DOHH2 (cell line): ENCODE measurements at regions not wholly inside any gene's neighbourhood (a gene's known extent, or its start where the extent isn't known, plus 50 kb on each side); places are given as distances from the start of the nearest gene placed in this dataset.

Experiments used
- H3F3A ChIP-seq: fragments of 200-600 bp; sonication (generic), shearing (Covaris generic); 2 replicates; pipeline ENCODE4 v1.6.0; 2016; ENCODE audit warnings: antibody characterized with exemption, mild to moderate bottlenecking; ENCODE audit not compliant: control insufficient read depth, insufficient read depth
- H3K27ac ChIP-seq: fragments of 200-600 bp; sonication (generic); 2 replicates; pipeline ENCODE4 v1.5.1; 2014; ENCODE audit warnings: low read depth, mild to moderate bottlenecking, low read length, moderate library complexity
- H3K27me3 ChIP-seq: fragments of 200-600 bp; sonication (generic); 2 replicates; pipeline ENCODE4 v1.6.1; 2014; ENCODE audit warnings: mild to moderate bottlenecking, low read length, mixed read lengths; ENCODE audit not compliant: control insufficient read depth
- H3K36me3 ChIP-seq: fragments of 200-600 bp; sonication (generic); 2 replicates; pipeline ENCODE4 v1.6.1; 2014; ENCODE audit warnings: mild to moderate bottlenecking, low read length, moderate library complexity, mixed read lengths; ENCODE audit not compliant: control insufficient read depth
- H3K4me1 ChIP-seq: fragments of 200-600 bp; sonication (generic); 2 replicates; pipeline ENCODE4 v1.6.1; 2014; ENCODE audit warnings: mild to moderate bottlenecking, low read length, mixed read lengths; ENCODE audit not compliant: control insufficient read depth
- H3K4me2 ChIP-seq: fragments of 200-600 bp; sonication (generic); 2 replicates; pipeline ENCODE4 v1.6.0; 2014; ENCODE audit warnings: mild to moderate bottlenecking, low read length, moderate library complexity
- H3K4me3 ChIP-seq: fragments of 200-600 bp; sonication (generic); 2 replicates; pipeline ENCODE4 v1.5.1; 2014; ENCODE audit warnings: mild to moderate bottlenecking, low read length, mixed read lengths
- H3K79me2 ChIP-seq: fragments of 200-600 bp; sonication (generic); 2 replicates; pipeline ENCODE4 v1.6.1; 2014; ENCODE audit warnings: mild to moderate bottlenecking, low read length, mixed read lengths; ENCODE audit not compliant: control insufficient read depth
- H3K9me2 ChIP-seq: fragments of 200-600 bp; sonication (generic); replicated peaks from 2 replicates; pipeline ENCODE4 v1.6.1; 2014; ENCODE audit warnings: mild to moderate bottlenecking, low read length, mixed read lengths; ENCODE audit not compliant: control insufficient read depth
- H3K9me3 ChIP-seq: fragments of 200-600 bp; sonication (generic); 2 replicates; pipeline ENCODE4 v1.6.1; 2014; ENCODE audit warnings: antibody characterized with exemption, low read length, mixed read lengths; ENCODE audit not compliant: control insufficient read depth, insufficient read depth
- H4K20me1 ChIP-seq: fragments of 200-600 bp; sonication (generic); 2 replicates; pipeline ENCODE4 v1.6.0; 2014; ENCODE audit warnings: low read depth, mild to moderate bottlenecking, antibody characterized with exemption, low read length, moderate library complexity; ENCODE audit not compliant: control insufficient read depth, insufficient read depth
- CTCF ChIP-seq: fragments of 200-600 bp; sonication (generic); IDR thresholded peaks from one replicate; pipeline ENCODE4 v1.5.1; 2014; ENCODE audit warnings: antibody characterized with exemption, mild to moderate bottlenecking, low read depth, low read length; ENCODE audit not compliant: poor library complexity, severe bottlenecking
- EZH2phosphoT487 ChIP-seq: fragments of 200-600 bp; sonication (generic); IDR thresholded peaks from 2 replicates; pipeline ENCODE4 v1.6.1; 2017; ENCODE audit warnings: borderline replicate concordance, mild to moderate bottlenecking, antibody characterized with exemption, low read length, moderate library complexity, mixed read lengths

- peaks cover 42% of the 10 kb centered on the region for H3K27me3 ChIP-seq
- no peak overlapping the region for H3K4me2 ChIP-seq
- H3K27ac ChIP-seq = no peak overlapping the region
- H3K4me3 ChIP-seq = no peak overlapping the region
- no peaks in the 10 kb centered on the region for H3K4me1 ChIP-seq
- H3K9me3 ChIP-seq = no peaks in the 10 kb centered on the region
- TF ChIP-seq CTCF (no peak), EZH2phosphoT487 (no peak)
- no peaks in the 10 kb centered on the region for H3F3A ChIP-seq
- H4K20me1 ChIP-seq = no peaks in the 10 kb centered on the region
- H3K36me3 ChIP-seq = no peaks in the 10 kb centered on the region
- H3K9me2 ChIP-seq = no peaks in the 10 kb centered on the region
- no peaks in the 10 kb centered on the region for H3K79me2 ChIP-seq
These were observed 437.1 kb upstream of the NPVF start for GRCh38 chr7:25665374-25665773.

GRCh38 chr7:25665903-25666670, 437.8 kb upstream of the NPVF start:
- Histone ChIP-seq H3K9me2 (no peaks in the 10 kb centered on the region), H3K27ac (no peak overlapping the region), H3K27me3 (peaks cover 42% of the 10 kb centered on the region), H4K20me1 (no peaks in the 10 kb centered on the region), H3K9me3 (no peaks in the 10 kb centered on the region), H3K79me2 (no peaks in the 10 kb centered on the region), H3K4me1 (no peaks in the 10 kb centered on the region), H3K4me2 (no peak overlapping the region), H3K4me3 (no peak overlapping the region), H3K36me3 (no peaks in the 10 kb centered on the region), H3F3A (no peaks in the 10 kb centered on the region)
- TF ChIP-seq CTCF = no peak
- TF ChIP-seq EZH2phosphoT487 = no peak

GRCh38 chr7:25666671-25667060, 438.4 kb upstream of the NPVF start:
- Histone ChIP-seq H3K9me3 (no peaks in the 10 kb centered on the region), H3K27ac (no peak overlapping the region), H3K4me2 (no peak overlapping the region), H3K27me3 (peaks cover 42% of the 10 kb centered on the region), H3K36me3 (no peaks in the 10 kb centered on the region), H3F3A (no peaks in the 10 kb centered on the region), H3K79me2 (no peaks in the 10 kb centered on the region), H3K4me1 (no peaks in the 10 kb centered on the region), H3K4me3 (no peak overlapping the region), H3K9me2 (no peaks in the 10 kb centered on the region), H4K20me1 (no peaks in the 10 kb centered on the region)
- TF ChIP-seq EZH2phosphoT487 (no peak), CTCF (no peak)
